GM18951 (cell line): ENCODE measurements at regions not wholly inside any gene's neighbourhood (a gene's known extent, or its start where the extent isn't known, plus 50 kb on each side); places are given as distances from the start of the nearest gene placed in this dataset.

Source experiments
- POLR2A ChIP-seq: IDR thresholded peaks from 4 replicates; pipeline ENCODE4 v1.6.1; 2011; ENCODE audit warnings: mild to moderate bottlenecking; ENCODE audit not compliant: insufficient read length, insufficient read depth; ENCODE audit errors: extremely low read depth
- in situ Hi-C: fragments of 300-500 bp; cut with MboI; formaldehyde crosslinking; loops from one replicate; pipeline ENCODE4 v1.12.0; 2022; ENCODE audit warnings: low sequenced_read_pairs, mixed read lengths, inconsistent platforms; ENCODE audit not compliant: unreplicated experiment

DNA sequence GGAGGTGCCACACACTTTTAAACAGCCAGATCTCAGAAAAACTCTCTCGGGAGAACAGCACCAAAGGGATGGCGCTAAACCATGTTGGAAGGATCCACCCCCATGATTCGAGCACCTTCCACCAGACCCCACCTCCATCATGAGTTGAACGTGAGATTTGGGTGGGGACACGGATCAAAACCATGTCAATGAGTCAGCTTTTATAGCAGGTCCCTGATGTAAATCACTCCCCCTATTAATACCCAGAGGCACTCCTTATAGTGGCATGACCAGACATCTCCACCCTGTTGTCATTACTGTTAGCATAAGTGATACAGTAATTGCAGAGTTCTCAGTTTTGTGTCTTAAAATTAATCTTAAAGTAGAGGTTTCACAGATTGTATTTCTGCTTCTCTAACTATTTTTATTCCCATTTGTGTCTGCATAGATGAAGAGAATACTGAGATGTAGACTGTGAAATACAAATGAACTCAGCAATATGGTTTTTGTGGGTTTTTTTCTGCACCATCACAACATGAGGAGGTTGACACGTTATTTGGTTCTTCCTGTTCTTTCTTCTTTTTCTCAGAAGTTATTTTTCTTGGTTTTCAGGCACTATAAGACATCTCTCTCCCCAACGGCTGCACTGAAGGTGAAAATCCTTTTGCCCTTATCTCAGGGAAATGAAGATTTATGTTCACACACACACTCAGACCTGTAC, 218.2 kb downstream of the ARL4C start:
- in situ Hi-C loops: no loop called here
- TF ChIP-seq POLR2A: no peak

DNA sequence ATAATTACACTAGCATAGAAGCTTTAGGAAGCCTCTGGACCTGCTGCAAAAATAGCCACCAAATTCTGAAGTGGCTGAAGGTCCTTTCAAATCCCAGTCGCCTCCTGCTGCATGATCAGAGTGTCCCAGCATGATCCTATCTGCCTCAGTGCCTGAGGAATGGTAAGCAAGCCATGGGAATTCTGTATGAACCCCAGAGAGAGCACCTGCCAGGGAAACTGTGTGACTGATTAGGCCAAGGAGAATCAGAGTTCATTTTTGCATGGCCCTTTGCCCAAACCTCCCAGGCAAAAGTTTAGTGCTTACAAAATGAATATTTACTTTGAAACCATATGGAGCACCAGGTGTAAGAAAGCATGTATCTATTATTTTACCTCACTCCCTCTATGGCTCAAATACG, 221.4 kb downstream of the ARL4C start:
- TF ChIP-seq POLR2A: no peak

DNA sequence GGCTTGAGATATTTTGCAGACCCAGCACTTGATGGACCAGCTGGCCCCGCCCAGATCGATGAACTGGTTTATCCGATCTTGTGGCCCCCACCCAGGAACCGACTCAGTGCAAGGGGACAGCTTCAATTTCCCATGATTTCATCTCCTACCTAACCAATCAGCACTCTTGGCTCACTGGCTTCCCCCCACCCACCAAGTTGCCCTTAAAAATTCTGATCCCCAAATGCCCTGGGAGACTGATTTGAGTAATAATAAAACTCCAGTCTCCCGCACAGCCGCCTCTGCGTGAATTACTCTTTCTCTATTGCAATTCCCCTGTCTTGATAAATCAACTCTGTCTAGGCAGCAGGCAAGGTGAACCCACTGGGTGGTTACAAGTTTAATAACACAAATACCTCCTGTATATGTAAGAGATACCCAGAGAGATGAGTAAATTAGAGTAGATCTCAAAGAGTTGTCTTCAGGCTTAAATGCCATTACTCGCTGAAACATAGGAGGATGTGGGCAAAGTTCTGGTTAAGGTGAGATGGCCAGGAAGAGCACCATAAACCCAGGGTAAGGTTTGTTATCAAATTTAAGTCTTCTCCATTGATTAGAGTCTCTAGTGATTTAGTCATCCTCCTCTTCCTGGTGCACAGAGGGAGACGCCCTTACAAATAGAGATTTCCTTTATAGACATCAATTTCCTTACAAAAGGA, 222.8 kb downstream of the ARL4C start:
- in situ Hi-C loops: no loop called here
- TF ChIP-seq POLR2A: no peak

More for the DNA sequence above, 221.4 kb downstream of the ARL4C start:
- in situ Hi-C loops: no loop called here

- TF ChIP-seq POLR2A: no peak
- in situ Hi-C loops: no loop called here
These were observed 221.8 kb downstream of the SPP2 start for GRCh38 chr2:234272069-234272850.

- in situ Hi-C loops: no loop called here
- no peak for TF ChIP-seq POLR2A
These were observed 220.8 kb downstream of the SPP2 start for GRCh38 chr2:234271338-234271737.

DNA sequence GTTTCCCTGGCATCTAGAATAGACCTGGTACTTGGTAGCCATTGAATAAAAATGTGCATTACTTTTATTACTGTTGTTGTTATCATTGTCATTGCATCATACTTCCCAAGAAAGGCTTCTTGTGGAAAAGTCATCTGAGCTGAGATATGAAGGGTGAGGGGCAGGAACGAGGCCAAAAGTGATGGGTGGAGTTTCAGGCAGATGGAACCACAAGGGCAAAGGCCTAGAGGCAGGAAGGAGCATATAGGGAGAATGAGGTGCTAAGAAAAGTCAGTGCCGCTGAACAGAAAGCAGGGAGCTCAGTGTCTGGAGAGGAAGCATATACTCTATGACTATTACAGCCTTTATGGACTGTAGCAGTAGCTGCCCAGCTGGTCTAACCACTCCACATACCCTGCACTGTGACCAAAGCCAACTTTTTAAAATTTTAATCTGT, 219.3 kb downstream of the SPP2 start:
- in situ Hi-C loops: no loop called here
- no peak for TF ChIP-seq POLR2A

GRCh38 chr2:234267534-234267933, 217.0 kb downstream of the SPP2 start:
- TF ChIP-seq POLR2A: no peak
- in situ Hi-C loops: no loop called here

- in situ Hi-C loops: no loop called here
- TF ChIP-seq POLR2A: no peak
These were observed 216.4 kb downstream of the SPP2 start for GRCh38 chr2:234266952-234267351.

DNA sequence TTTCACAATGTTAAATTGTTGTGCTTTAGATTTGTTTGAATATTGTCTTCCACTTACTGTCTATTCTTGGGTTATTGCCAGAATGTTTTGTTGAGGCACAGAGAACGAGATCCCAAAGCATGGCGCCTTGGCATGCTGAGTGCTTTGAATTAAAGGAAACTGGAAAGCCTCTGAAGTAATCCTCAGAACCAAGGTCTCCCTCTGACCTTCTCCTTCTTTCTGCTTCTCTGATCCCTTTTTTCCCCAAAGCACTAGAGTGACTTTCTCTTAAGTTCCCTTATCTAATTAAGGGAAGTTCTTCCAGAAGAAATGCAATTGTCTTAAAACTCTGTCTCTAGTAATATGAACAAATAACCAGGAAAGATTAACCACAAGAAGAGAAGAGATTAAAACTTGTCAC, 214.7 kb downstream of the SPP2 start:
- in situ Hi-C loops: no loop called here
- TF ChIP-seq POLR2A: no peak

- no peak for TF ChIP-seq POLR2A
- in situ Hi-C loops: no loop called here
These were observed 211.2 kb downstream of the SPP2 start for GRCh38 chr2:234261736-234262135.

- no peak for TF ChIP-seq POLR2A
- in situ Hi-C loops: no loop called here
These were observed 208.9 kb downstream of the SPP2 start for GRCh38 chr2:234259440-234259839.

- no peak for TF ChIP-seq POLR2A
- in situ Hi-C loops: no loop called here
These were observed 208.2 kb downstream of the SPP2 start for GRCh38 chr2:234258562-234259141.

GRCh38 chr2:234257859-234258561, 207.5 kb downstream of the SPP2 start:
- in situ Hi-C loops: no loop called here
- no peak for TF ChIP-seq POLR2A
